Neural progenitor cell (in vitro differentiated cells): ENCODE measurements at regions not wholly inside any gene's neighbourhood (a gene's known extent, or its start where the extent isn't known, plus 50 kb on each side); places are given as distances from the start of the nearest gene placed in this dataset.

Experiments used
- DNase-seq: peaks from one replicate; pipeline ENCODE4 v3.0.0-alpha.2; 2016; ENCODE audit warnings: low spot score
- H2AFZ ChIP-seq: fragments of 200-600 bp; sonication (generic); replicated peaks from 2 replicates; pipeline ENCODE4 v1.6.1; 2016; ENCODE audit warnings: antibody characterized with exemption
- H3F3A ChIP-seq: fragments of 200-600 bp; sonication (generic); 2 replicates; pipeline ENCODE4 v1.6.1; 2016; ENCODE audit warnings: antibody characterized with exemption, low read depth
- H3K27ac ChIP-seq: fragments of 200-600 bp; sonication (generic); 2 replicates; pipeline ENCODE4 v1.5.1; 2016; ENCODE audit warnings: mild to moderate bottlenecking
- H3K27me3 ChIP-seq: fragments of 200-600 bp; sonication (generic); 2 replicates; pipeline ENCODE4 v1.6.1; 2016; ENCODE audit warnings: mild to moderate bottlenecking, moderate library complexity
- H3K36me3 ChIP-seq: fragments of 200-600 bp; sonication (generic); 2 replicates; pipeline ENCODE4 v1.5.1; 2016
- H3K4me1 ChIP-seq: fragments of 200-600 bp; sonication (generic); 2 replicates; pipeline ENCODE4 v1.6.1; 2016; ENCODE audit warnings: mixed run types
- H3K4me2 ChIP-seq: fragments of 200-600 bp; sonication (generic); 2 replicates; pipeline ENCODE4 v1.6.1; 2016
- H3K4me3 ChIP-seq: fragments of 200-600 bp; sonication (generic); 2 replicates; pipeline ENCODE4 v1.5.1; 2016
- H3K79me2 ChIP-seq: fragments of 200-600 bp; sonication (generic); 2 replicates; pipeline ENCODE4 v1.6.1; 2016; ENCODE audit warnings: low read depth
- H3K9ac ChIP-seq: fragments of 200-600 bp; sonication (generic); 2 replicates; pipeline ENCODE4 v1.6.1; 2016
- H3K9me3 ChIP-seq: fragments of 200-600 bp; sonication (generic); 2 replicates; pipeline ENCODE4 v1.5.1; 2016; ENCODE audit warnings: low read depth
- H4K20me1 ChIP-seq: fragments of 200-600 bp; sonication (generic); 2 replicates; pipeline ENCODE4 v1.6.1; 2016; ENCODE audit warnings: low read depth
- H3K27ac Mint-ChIP-seq: 3 replicates; pipeline ENCODE4 v1.8.0; 2021; ENCODE audit warnings: mixed read lengths
- H3K27me3 Mint-ChIP-seq: 2 replicates; pipeline ENCODE4 v1.8.0; 2022; ENCODE audit warnings: low read depth, mild to moderate bottlenecking, inconsistent platforms, moderate library complexity, mixed read lengths; ENCODE audit not compliant: insufficient read depth
- H3K36me3 Mint-ChIP-seq: 3 replicates; pipeline ENCODE4 v1.8.0; 2021; ENCODE audit warnings: mixed read lengths
- H3K4me1 Mint-ChIP-seq: 3 replicates; pipeline ENCODE4 v1.8.0; 2021; ENCODE audit warnings: mixed read lengths
- H3K4me3 Mint-ChIP-seq: 3 replicates; pipeline ENCODE4 v1.8.0; 2021; ENCODE audit warnings: mild to moderate bottlenecking, moderate library complexity, mixed read lengths
- H3K9me3 Mint-ChIP-seq: 3 replicates; pipeline ENCODE4 v1.8.0; 2020; ENCODE audit warnings: mixed read lengths
- CTCF ChIP-seq: fragments of 200-600 bp; sonication (generic); IDR thresholded peaks from 2 replicates; pipeline ENCODE4 v1.5.1; 2017; ENCODE audit warnings: antibody characterized with exemption, mild to moderate bottlenecking
- EZH2 ChIP-seq: fragments of 200-600 bp; sonication (generic); IDR thresholded peaks from 2 replicates; pipeline ENCODE4 v1.6.1; 2017; ENCODE audit warnings: antibody characterized with exemption, mild to moderate bottlenecking, moderate library complexity
- EZH2phosphoT487 ChIP-seq: fragments of 200-600 bp; sonication (generic); IDR thresholded peaks from 2 replicates; pipeline ENCODE4 v1.6.1; 2017; ENCODE audit warnings: antibody characterized with exemption

- Histone ChIP-seq H3K36me3 (no peaks in the 10 kb centered on the region), H3K4me3 (no peak overlapping the region), H3K27me3 (no peaks in the 10 kb centered on the region), H3K4me1 (no peaks in the 10 kb centered on the region), H3K27ac (no peak overlapping the region), H3K9me3 (no peaks in the 10 kb centered on the region), H3K9ac (no peak overlapping the region), H3K79me2 (no peaks in the 10 kb centered on the region), H3K4me2 (no peak overlapping the region), H4K20me1 (no peaks in the 10 kb centered on the region), H2AFZ (no peak overlapping the region), H3F3A (no peaks in the 10 kb centered on the region)
- Mint-ChIP-seq H3K27me3 (peaks cover 2% of the 10 kb centered on the region), H3K36me3 (no peaks in the 10 kb centered on the region), H3K27ac (no peak overlapping the region), H3K4me1 (peaks cover 2% of the 10 kb centered on the region), H3K9me3 (no peaks in the 10 kb centered on the region), H3K4me3 (no peak overlapping the region)
- DNase-seq = no peak
- TF ChIP-seq EZH2phosphoT487 = no peak
- no peak for TF ChIP-seq CTCF
- no peak for TF ChIP-seq EZH2
These were observed 530.2 kb upstream of the NBEA start for GRCh38 chr13:34411894-34412293.

- Histone ChIP-seq H3K9me3 (no peaks in the 10 kb centered on the region), H3K36me3 (no peaks in the 10 kb centered on the region), H2AFZ (no peak overlapping the region), H3K9ac (no peak overlapping the region), H3K4me2 (no peak overlapping the region), H3F3A (no peaks in the 10 kb centered on the region), H3K27me3 (no peaks in the 10 kb centered on the region), H4K20me1 (no peaks in the 10 kb centered on the region), H3K27ac (no peak overlapping the region), H3K4me3 (no peak overlapping the region), H3K79me2 (no peaks in the 10 kb centered on the region), H3K4me1 (no peaks in the 10 kb centered on the region)
- Mint-ChIP-seq H3K27ac (no peak overlapping the region), H3K27me3 (peaks cover 2% of the 10 kb centered on the region), H3K4me3 (no peak overlapping the region), H3K9me3 (no peaks in the 10 kb centered on the region), H3K4me1 (peaks cover 2% of the 10 kb centered on the region), H3K36me3 (no peaks in the 10 kb centered on the region)
- no peak for DNase-seq
- TF ChIP-seq EZH2phosphoT487 = no peak
- TF ChIP-seq EZH2 = no peak
These were observed 529.8 kb upstream of the NBEA start for GRCh38 chr13:34412295-34412694.

- Mint-ChIP-seq H3K4me1 (peaks cover 2% of the 10 kb centered on the region), H3K27ac (no peak overlapping the region), H3K4me3 (no peak overlapping the region), H3K36me3 (no peaks in the 10 kb centered on the region), H3K9me3 (no peaks in the 10 kb centered on the region), H3K27me3 (peaks cover 2% of the 10 kb centered on the region)
- Histone ChIP-seq H3K79me2 (no peaks in the 10 kb centered on the region), H3K27me3 (no peaks in the 10 kb centered on the region), H2AFZ (no peak overlapping the region), H3F3A (no peaks in the 10 kb centered on the region), H3K9me3 (no peaks in the 10 kb centered on the region), H4K20me1 (no peaks in the 10 kb centered on the region), H3K4me3 (no peak overlapping the region), H3K36me3 (no peaks in the 10 kb centered on the region), H3K9ac (no peak overlapping the region), H3K4me1 (no peaks in the 10 kb centered on the region), H3K4me2 (no peak overlapping the region), H3K27ac (no peak overlapping the region)
- DNase-seq = no peak
- no peak for TF ChIP-seq EZH2
- TF ChIP-seq CTCF = no peak
- no peak for TF ChIP-seq EZH2phosphoT487
These were observed 529.2 kb upstream of the NBEA start for GRCh38 chr13:34412817-34413375.

- no peaks in the 10 kb centered on the region for H3F3A ChIP-seq
- Mint-ChIP-seq H3K9me3 (no peaks in the 10 kb centered on the region), H3K36me3 (no peaks in the 10 kb centered on the region), H3K4me1 (peaks cover 2% of the 10 kb centered on the region), H3K27ac (no peak overlapping the region), H3K4me3 (no peak overlapping the region), H3K27me3 (peaks cover 2% of the 10 kb centered on the region)
- H3K4me1 ChIP-seq = no peaks in the 10 kb centered on the region
- H3K79me2 ChIP-seq = no peaks in the 10 kb centered on the region
- H3K4me2 ChIP-seq = no peak overlapping the region
- DNase-seq = no peak
- no peak for TF ChIP-seq EZH2
- no peak for TF ChIP-seq CTCF
- no peak for TF ChIP-seq EZH2phosphoT487
- H3K4me3 ChIP-seq = no peak overlapping the region
- H3K36me3 ChIP-seq = no peaks in the 10 kb centered on the region
- H3K9ac ChIP-seq = no peak overlapping the region
- no peaks in the 10 kb centered on the region for H4K20me1 ChIP-seq
- no peak overlapping the region for H2AFZ ChIP-seq
- H3K27me3 ChIP-seq = no peaks in the 10 kb centered on the region
- H3K9me3 ChIP-seq = no peaks in the 10 kb centered on the region
- H3K27ac ChIP-seq = no peak overlapping the region
These were observed 528.4 kb upstream of the NBEA start for GRCh38 chr13:34413538-34414210.
